ENCODE measurements at regions not wholly inside any gene's neighbourhood (a gene's known extent, or its start where the extent isn't known, plus 50 kb on each side); places are given as distances from the start of the nearest gene placed in this dataset.

DNA sequence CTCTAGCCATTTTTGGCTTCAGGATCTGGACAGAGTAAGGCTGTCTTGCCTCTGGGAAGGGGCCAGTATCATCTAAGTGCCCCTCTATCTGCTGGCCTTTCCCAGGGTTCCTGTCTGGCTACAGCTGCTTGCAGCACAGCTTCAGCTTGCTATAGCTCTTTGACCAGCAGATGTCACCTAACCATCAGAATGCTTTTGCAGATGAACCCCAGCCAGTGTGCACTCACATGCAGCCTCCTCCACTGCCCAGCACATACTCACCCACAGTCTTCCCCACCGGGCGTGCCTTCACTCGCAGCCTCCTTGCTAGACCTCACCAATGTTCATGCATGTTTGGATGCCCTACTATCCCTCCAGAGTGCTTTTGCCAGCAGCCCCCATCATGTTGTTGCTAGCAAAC is 769.0 kb downstream of the BRINP3 start:
- no peak for TF ChIP-seq POLR2A (IDR thresholded peaks at IDR 0.05)
- TF ChIP-seq, protein P1, sequence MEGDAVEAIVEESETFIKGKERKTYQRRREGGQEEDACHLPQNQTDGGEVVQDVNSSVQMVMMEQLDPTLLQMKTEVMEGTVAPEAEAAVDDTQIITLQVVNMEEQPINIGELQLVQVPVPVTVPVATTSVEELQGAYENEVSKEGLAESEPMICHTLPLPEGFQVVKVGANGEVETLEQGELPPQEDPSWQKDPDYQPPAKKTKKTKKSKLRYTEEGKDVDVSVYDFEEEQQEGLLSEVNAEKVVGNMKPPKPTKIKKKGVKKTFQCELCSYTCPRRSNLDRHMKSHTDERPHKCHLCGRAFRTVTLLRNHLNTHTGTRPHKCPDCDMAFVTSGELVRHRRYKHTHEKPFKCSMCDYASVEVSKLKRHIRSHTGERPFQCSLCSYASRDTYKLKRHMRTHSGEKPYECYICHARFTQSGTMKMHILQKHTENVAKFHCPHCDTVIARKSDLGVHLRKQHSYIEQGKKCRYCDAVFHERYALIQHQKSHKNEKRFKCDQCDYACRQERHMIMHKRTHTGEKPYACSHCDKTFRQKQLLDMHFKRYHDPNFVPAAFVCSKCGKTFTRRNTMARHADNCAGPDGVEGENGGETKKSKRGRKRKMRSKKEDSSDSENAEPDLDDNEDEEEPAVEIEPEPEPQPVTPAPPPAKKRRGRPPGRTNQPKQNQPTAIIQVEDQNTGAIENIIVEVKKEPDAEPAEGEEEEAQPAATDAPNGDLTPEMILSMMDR (IDR thresholded peaks at IDR 0.05), result no peak
